OCI-LY3 (cell line): ENCODE measurements at regions not wholly inside any gene's neighbourhood (a gene's known extent, or its start where the extent isn't known, plus 50 kb on each side); places are given as distances from the start of the nearest gene placed in this dataset.

Experiments
- H2AFZ ChIP-seq: fragments of 200-600, 300-600 bp; shearing (Covaris generic); 2 replicates; pipeline ENCODE4 v1.6.0; 2014; ENCODE audit warnings: antibody characterized with exemption, low read depth, low read length
- H3K27ac ChIP-seq: fragments of 200-600, 300-600 bp; sonication (generic); 2 replicates; pipeline ENCODE4 v1.5.1; 2014; ENCODE audit warnings: mild to moderate bottlenecking, low read length, moderate library complexity, mixed read lengths
- H3K27me3 ChIP-seq: fragments of 200-600, 300-600 bp; sonication (generic); 2 replicates; pipeline ENCODE4 v1.6.1; 2014; ENCODE audit warnings: low read depth, low read length, mixed read lengths
- H3K36me3 ChIP-seq: fragments of 200-600, 300-600 bp; sonication (generic); replicated peaks from 2 replicates; pipeline ENCODE3; 2014; ENCODE audit warnings: low read depth, low read length, mixed read lengths
- H3K4me1 ChIP-seq: fragments of 300-600, 200-600 bp; sonication (generic); 2 replicates; pipeline ENCODE4 v1.6.1; 2014; ENCODE audit warnings: low read length, mixed read lengths
- H3K4me2 ChIP-seq: fragments of 200-600, 300-600 bp; sonication (generic); 2 replicates; pipeline ENCODE4 v1.6.1; 2014; ENCODE audit warnings: low read length, mixed read lengths
- H3K4me3 ChIP-seq: fragments of 300-600, 200-600 bp; sonication (generic); 2 replicates; pipeline ENCODE4 v1.5.1; 2014; ENCODE audit warnings: antibody characterized with exemption, mild to moderate bottlenecking, low read length, moderate library complexity
- H3K79me2 ChIP-seq: fragments of 300-600, 200-600 bp; shearing (Covaris generic); 2 replicates; pipeline ENCODE4 v1.6.1; 2014; ENCODE audit warnings: mild to moderate bottlenecking, low read length, mixed read lengths
- H3K9ac ChIP-seq: fragments of 300-600, 200-600 bp; shearing (Covaris generic); 2 replicates; pipeline ENCODE4 v1.6.0; 2014; ENCODE audit warnings: mild to moderate bottlenecking, low read length, moderate library complexity
- H3K9me3 ChIP-seq: fragments of 200-600, 300-600 bp; shearing (Covaris generic); 2 replicates; pipeline ENCODE4 v1.6.1; 2014; ENCODE audit warnings: low read length, mixed read lengths; ENCODE audit not compliant: insufficient read depth
- H4K20me1 ChIP-seq: fragments of 200-600, 300-600 bp; sonication (generic); 2 replicates; pipeline ENCODE4 v1.6.1; 2016; ENCODE audit warnings: low read length, mixed read lengths; ENCODE audit not compliant: insufficient read depth
- CTCF ChIP-seq: fragments of 200-600, 300-600 bp; sonication (generic); IDR thresholded peaks from 2 replicates; pipeline ENCODE4 v1.5.1; 2014; ENCODE audit warnings: antibody characterized with exemption, low read length, low read depth
- EZH2phosphoT487 ChIP-seq: fragments of 200-600 bp; shearing (Covaris generic); IDR thresholded peaks from 2 replicates; pipeline ENCODE4 v1.6.1; 2018; ENCODE audit warnings: antibody characterized with exemption, mixed run types, low read depth

- H3K9me3 ChIP-seq, result no peaks in the 10 kb centered on the region
- no peaks in the 10 kb centered on the region for H4K20me1 ChIP-seq
- no peaks in the 10 kb centered on the region for H3K79me2 ChIP-seq
- no peaks in the 10 kb centered on the region for H3K27me3 ChIP-seq
- no peak overlapping the region for H3K4me2 ChIP-seq
- TF ChIP-seq CTCF, result no peak
- no peak for TF ChIP-seq EZH2phosphoT487
- no peaks in the 10 kb centered on the region for H3K36me3 ChIP-seq
- H3K4me1 ChIP-seq, result no peaks in the 10 kb centered on the region
- H3K27ac ChIP-seq, result no peak overlapping the region
- no peak overlapping the region for H3K9ac ChIP-seq
- H2AFZ ChIP-seq, result no peak overlapping the region
- no peak overlapping the region for H3K4me3 ChIP-seq
Measured at GRCh38 chr3:147574621-147575020, 165.5 kb downstream of the ZIC1 start.

GRCh38 chr3:147575391-147575790, 166.2 kb downstream of the ZIC1 start:
- H3K36me3 ChIP-seq, result no peaks in the 10 kb centered on the region
- TF ChIP-seq CTCF, result no peak
- no peak for TF ChIP-seq EZH2phosphoT487
- H3K9ac ChIP-seq, result no peak overlapping the region
- H3K79me2 ChIP-seq, result no peaks in the 10 kb centered on the region
- H3K9me3 ChIP-seq, result no peaks in the 10 kb centered on the region
- H3K27ac ChIP-seq, result no peak overlapping the region
- no peak overlapping the region for H2AFZ ChIP-seq
- no peaks in the 10 kb centered on the region for H4K20me1 ChIP-seq
- no peaks in the 10 kb centered on the region for H3K27me3 ChIP-seq
- H3K4me2 ChIP-seq, result no peak overlapping the region
- H3K4me1 ChIP-seq, result no peaks in the 10 kb centered on the region
- no peak overlapping the region for H3K4me3 ChIP-seq

GRCh38 chr3:147582642-147583041, 173.5 kb downstream of the ZIC1 start:
- Histone ChIP-seq H2AFZ (no peak overlapping the region), H3K36me3 (no peaks in the 10 kb centered on the region), H3K27me3 (no peaks in the 10 kb centered on the region), H3K4me2 (no peak overlapping the region), H3K9me3 (no peaks in the 10 kb centered on the region), H3K4me3 (no peak overlapping the region), H3K4me1 (no peaks in the 10 kb centered on the region), H4K20me1 (no peaks in the 10 kb centered on the region), H3K79me2 (no peaks in the 10 kb centered on the region), H3K9ac (no peak overlapping the region), H3K27ac (no peak overlapping the region)
- TF ChIP-seq CTCF, result no peak
- TF ChIP-seq EZH2phosphoT487, result no peak

- Histone ChIP-seq H3K9me3 (no peaks in the 10 kb centered on the region), H3K27ac (no peak overlapping the region), H3K36me3 (no peaks in the 10 kb centered on the region), H2AFZ (no peak overlapping the region; the same call in 1 of the 2 replicates), H4K20me1 (no peaks in the 10 kb centered on the region), H3K4me1 (peaks cover 5% of the 10 kb centered on the region), H3K79me2 (no peaks in the 10 kb centered on the region), H3K4me3 (no peak overlapping the region), H3K4me2 (no peak overlapping the region), H3K9ac (no peak overlapping the region), H3K27me3 (no peaks in the 10 kb centered on the region)
- TF ChIP-seq CTCF, result no peak
- TF ChIP-seq EZH2phosphoT487, result no peak
Measured at GRCh38 chr3:147589016-147589415, 179.9 kb downstream of the ZIC1 start.
